Loucy (cell line): ENCODE measurements at regions not wholly inside any gene's neighbourhood (a gene's known extent, or its start where the extent isn't known, plus 50 kb on each side); places are given as distances from the start of the nearest gene placed in this dataset.

Experiments
- H2AFZ ChIP-seq: fragments of 200-600 bp; sonication (generic); 2 replicates; pipeline ENCODE4 v1.6.0; 2016; ENCODE audit warnings: antibody characterized with exemption, mild to moderate bottlenecking, low read length, moderate library complexity
- H3F3A ChIP-seq: fragments of 200-600 bp; 2 replicates; pipeline ENCODE4 v1.6.0; 2016; ENCODE audit warnings: antibody characterized with exemption, low read depth, mild to moderate bottlenecking
- H3K27me3 ChIP-seq: fragments of 200-600 bp; sonication (generic); 2 replicates; pipeline ENCODE4 v1.6.1; 2014; ENCODE audit warnings: low read length, mild to moderate bottlenecking; ENCODE audit not compliant: insufficient read depth, poor library complexity, severe bottlenecking
- H3K36me3 ChIP-seq: fragments of 200-600 bp; sonication (generic); 2 replicates; pipeline ENCODE4 v1.6.1; 2016; ENCODE audit warnings: low read length; ENCODE audit not compliant: insufficient read depth
- H3K4me1 ChIP-seq: fragments of 200-600 bp; sonication (generic); 2 replicates; pipeline ENCODE4 v1.5.1; 2014; ENCODE audit warnings: low read length, mild to moderate bottlenecking; ENCODE audit not compliant: insufficient read depth, poor library complexity, severe bottlenecking
- H3K4me2 ChIP-seq: fragments of 200-600 bp; sonication (generic); 2 replicates; pipeline ENCODE4 v1.6.0; 2014; ENCODE audit warnings: antibody characterized with exemption, low read length, low read depth, mild to moderate bottlenecking; ENCODE audit not compliant: poor library complexity, severe bottlenecking
- H3K4me3 ChIP-seq: fragments of 200-600 bp; sonication (generic); 2 replicates; pipeline ENCODE4 v1.5.1; 2014; ENCODE audit warnings: low read length, mild to moderate bottlenecking, mixed read lengths; ENCODE audit not compliant: poor library complexity, severe bottlenecking
- H3K79me2 ChIP-seq: fragments of 200-600 bp; sonication (generic); 2 replicates; pipeline ENCODE4 v1.6.1; 2014; ENCODE audit warnings: low read length; ENCODE audit not compliant: insufficient read depth
- H3K9ac ChIP-seq: fragments of 200-600 bp; sonication (generic); 2 replicates; pipeline ENCODE4 v1.6.0; 2014; ENCODE audit warnings: mild to moderate bottlenecking, low read depth, low read length, moderate library complexity; ENCODE audit not compliant: poor library complexity, severe bottlenecking
- H3K9me2 ChIP-seq: fragments of 200-600 bp; sonication (generic); replicated peaks from 2 replicates; pipeline ENCODE4 v1.6.1; 2016; ENCODE audit warnings: low read depth, low read length, mixed read lengths
- H3K9me3 ChIP-seq: fragments of 200-600 bp; sonication (generic); 2 replicates; pipeline ENCODE4 v1.6.1; 2014; ENCODE audit warnings: mild to moderate bottlenecking, antibody characterized with exemption, low read length, low read depth; ENCODE audit not compliant: insufficient read depth
- H4K20me1 ChIP-seq: fragments of 200-600 bp; sonication (generic); 2 replicates; pipeline ENCODE4 v1.6.0; 2014; ENCODE audit warnings: antibody characterized with exemption, low read length, mild to moderate bottlenecking; ENCODE audit not compliant: insufficient read depth, poor library complexity, severe bottlenecking
- EZH2phosphoT487 ChIP-seq: fragments of 200-600 bp; IDR thresholded peaks from 2 replicates; pipeline ENCODE4 v1.6.1; 2018; ENCODE audit warnings: antibody characterized with exemption, mild to moderate bottlenecking, moderate library complexity, borderline replicate concordance
- TF ChIP-seq, protein P1 (sequence below): fragments of 200-600 bp; sonication (generic); conservative IDR thresholded peaks from 2 replicates; pipeline ENCODE4 v1.5.1; 2014; ENCODE audit warnings: mild to moderate bottlenecking, antibody characterized with exemption, low read length

- H3K4me1 ChIP-seq = no peaks in the 10 kb centered on the region
- no peaks in the 10 kb centered on the region for H3F3A ChIP-seq
- H3K4me2 ChIP-seq = no peak overlapping the region
- H3K4me3 ChIP-seq = no peak overlapping the region
- no peaks in the 10 kb centered on the region for H3K79me2 ChIP-seq
- H3K27me3 ChIP-seq = no peaks in the 10 kb centered on the region
- H3K9ac ChIP-seq = no peak overlapping the region
- no peak overlapping the region for H2AFZ ChIP-seq
- H3K9me3 ChIP-seq = no peaks in the 10 kb centered on the region
- H4K20me1 ChIP-seq = no peaks in the 10 kb centered on the region
- H3K36me3 ChIP-seq = no peaks in the 10 kb centered on the region
- H3K9me2 ChIP-seq = no peaks in the 10 kb centered on the region
- TF ChIP-seq EZH2phosphoT487 = no peak
- TF ChIP-seq, protein P1, sequence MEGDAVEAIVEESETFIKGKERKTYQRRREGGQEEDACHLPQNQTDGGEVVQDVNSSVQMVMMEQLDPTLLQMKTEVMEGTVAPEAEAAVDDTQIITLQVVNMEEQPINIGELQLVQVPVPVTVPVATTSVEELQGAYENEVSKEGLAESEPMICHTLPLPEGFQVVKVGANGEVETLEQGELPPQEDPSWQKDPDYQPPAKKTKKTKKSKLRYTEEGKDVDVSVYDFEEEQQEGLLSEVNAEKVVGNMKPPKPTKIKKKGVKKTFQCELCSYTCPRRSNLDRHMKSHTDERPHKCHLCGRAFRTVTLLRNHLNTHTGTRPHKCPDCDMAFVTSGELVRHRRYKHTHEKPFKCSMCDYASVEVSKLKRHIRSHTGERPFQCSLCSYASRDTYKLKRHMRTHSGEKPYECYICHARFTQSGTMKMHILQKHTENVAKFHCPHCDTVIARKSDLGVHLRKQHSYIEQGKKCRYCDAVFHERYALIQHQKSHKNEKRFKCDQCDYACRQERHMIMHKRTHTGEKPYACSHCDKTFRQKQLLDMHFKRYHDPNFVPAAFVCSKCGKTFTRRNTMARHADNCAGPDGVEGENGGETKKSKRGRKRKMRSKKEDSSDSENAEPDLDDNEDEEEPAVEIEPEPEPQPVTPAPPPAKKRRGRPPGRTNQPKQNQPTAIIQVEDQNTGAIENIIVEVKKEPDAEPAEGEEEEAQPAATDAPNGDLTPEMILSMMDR = no peak
Observed at GRCh38 chr14:28690029-28690692, 76.4 kb upstream of the FOXG1 start.

DNA sequence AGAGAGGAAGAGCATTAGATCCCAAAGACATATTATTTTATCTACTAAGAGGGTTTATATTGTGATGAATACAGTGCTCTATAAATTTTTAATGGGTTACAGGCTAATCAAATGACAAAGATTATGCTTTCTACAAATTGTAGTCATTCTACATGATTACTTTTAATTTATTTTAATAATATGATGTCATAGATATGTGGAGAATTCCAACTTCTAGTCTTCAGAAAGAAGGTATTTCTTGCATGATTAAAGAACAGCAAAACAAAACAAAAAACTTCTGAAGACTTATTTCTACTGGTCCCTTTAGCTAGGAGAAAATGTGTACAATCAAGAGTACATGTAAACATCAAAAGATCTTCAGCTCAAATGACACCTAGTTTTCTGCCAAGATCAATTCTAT lies 71.5 kb upstream of the FOXG1 start:
- Histone ChIP-seq H3K79me2 (no peaks in the 10 kb centered on the region), H3K27me3 (no peaks in the 10 kb centered on the region), H3K9ac (no peak overlapping the region), H3K9me3 (no peaks in the 10 kb centered on the region), H3K36me3 (no peaks in the 10 kb centered on the region), H3K4me3 (no peak overlapping the region), H2AFZ (no peak overlapping the region), H3F3A (no peaks in the 10 kb centered on the region), H3K4me2 (no peak overlapping the region), H3K9me2 (no peaks in the 10 kb centered on the region), H3K4me1 (no peaks in the 10 kb centered on the region), H4K20me1 (no peaks in the 10 kb centered on the region)
- no peak for TF ChIP-seq EZH2phosphoT487
- TF ChIP-seq, protein P1 = no peak

DNA sequence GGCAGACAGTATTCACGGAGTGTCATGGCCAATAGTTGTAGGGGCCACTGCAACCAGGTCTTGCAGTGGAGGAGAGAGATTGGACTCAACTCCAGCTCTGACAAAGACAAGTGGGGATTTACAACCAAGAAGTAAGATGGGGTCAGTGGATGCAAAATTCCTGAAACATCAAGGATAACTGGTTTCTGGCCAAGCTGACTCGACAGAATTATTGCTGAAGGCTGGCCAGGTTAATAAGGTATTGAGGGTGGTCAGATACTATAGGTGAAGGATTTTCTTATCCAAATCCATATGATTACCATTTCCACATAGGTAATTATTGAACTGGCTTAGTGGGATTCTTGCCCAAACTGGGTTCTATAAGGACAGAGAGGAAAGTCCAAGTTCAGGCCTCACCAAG lies 64.9 kb upstream of the FOXG1 start:
- Histone ChIP-seq H3K9ac (no peak overlapping the region), H3K4me1 (no peaks in the 10 kb centered on the region), H3K79me2 (no peaks in the 10 kb centered on the region), H4K20me1 (no peaks in the 10 kb centered on the region), H2AFZ (no peak overlapping the region), H3K4me2 (no peak overlapping the region), H3K9me3 (no peaks in the 10 kb centered on the region), H3K9me2 (no peaks in the 10 kb centered on the region), H3K36me3 (no peaks in the 10 kb centered on the region), H3K27me3 (no peaks in the 10 kb centered on the region), H3K4me3 (no peak overlapping the region), H3F3A (no peaks in the 10 kb centered on the region)
- no peak for TF ChIP-seq EZH2phosphoT487
- TF ChIP-seq, protein P1 = no peak
